ENCODE measurements at regions not wholly inside any gene's neighbourhood (a gene's known extent, or its start where the extent isn't known, plus 50 kb on each side); places are given as distances from the start of the nearest gene placed in this dataset.

- ATAC-seq (no peak), DNase-seq (ENCODE audit: low read depth, low spot score) (no peak)
- in situ Hi-C loops (cut with HindIII; ENCODE audit: low pct_unique_long_range_greater_than_20kb, low sequenced_read_pairs) (no loop called here), intact Hi-C loops (cut with micrococcal nuclease; ENCODE audit: unreplicated experiment) (no loop called here)
- BruUV-seq (replicated peaks): no TSS peak
- H3K4me1 ChIP-seq (ENCODE audit: control insufficient read depth, insufficient read depth, low read length): no peaks in the 10 kb centered on the region
- no peaks in the 10 kb centered on the region for H3K9me3 ChIP-seq (ENCODE audit: control insufficient read depth, insufficient read depth, low read depth, low read length)
- no peak overlapping the region for H3K4me3 ChIP-seq (ENCODE audit: low read depth in 2 of 2, low read length in 2 of 2)
- CTCF ChIA-PET: no interaction called here
- POLR2A ChIA-PET: no interaction called here
- H3K36me3 ChIP-seq (ENCODE audit: control insufficient read depth, insufficient read depth, low read length): no peaks in the 10 kb centered on the region
- H3K27me3 ChIP-seq (ENCODE audit: control insufficient read depth, insufficient read depth, low read length): no peaks in the 10 kb centered on the region
- TF ChIP-seq, protein P1, sequence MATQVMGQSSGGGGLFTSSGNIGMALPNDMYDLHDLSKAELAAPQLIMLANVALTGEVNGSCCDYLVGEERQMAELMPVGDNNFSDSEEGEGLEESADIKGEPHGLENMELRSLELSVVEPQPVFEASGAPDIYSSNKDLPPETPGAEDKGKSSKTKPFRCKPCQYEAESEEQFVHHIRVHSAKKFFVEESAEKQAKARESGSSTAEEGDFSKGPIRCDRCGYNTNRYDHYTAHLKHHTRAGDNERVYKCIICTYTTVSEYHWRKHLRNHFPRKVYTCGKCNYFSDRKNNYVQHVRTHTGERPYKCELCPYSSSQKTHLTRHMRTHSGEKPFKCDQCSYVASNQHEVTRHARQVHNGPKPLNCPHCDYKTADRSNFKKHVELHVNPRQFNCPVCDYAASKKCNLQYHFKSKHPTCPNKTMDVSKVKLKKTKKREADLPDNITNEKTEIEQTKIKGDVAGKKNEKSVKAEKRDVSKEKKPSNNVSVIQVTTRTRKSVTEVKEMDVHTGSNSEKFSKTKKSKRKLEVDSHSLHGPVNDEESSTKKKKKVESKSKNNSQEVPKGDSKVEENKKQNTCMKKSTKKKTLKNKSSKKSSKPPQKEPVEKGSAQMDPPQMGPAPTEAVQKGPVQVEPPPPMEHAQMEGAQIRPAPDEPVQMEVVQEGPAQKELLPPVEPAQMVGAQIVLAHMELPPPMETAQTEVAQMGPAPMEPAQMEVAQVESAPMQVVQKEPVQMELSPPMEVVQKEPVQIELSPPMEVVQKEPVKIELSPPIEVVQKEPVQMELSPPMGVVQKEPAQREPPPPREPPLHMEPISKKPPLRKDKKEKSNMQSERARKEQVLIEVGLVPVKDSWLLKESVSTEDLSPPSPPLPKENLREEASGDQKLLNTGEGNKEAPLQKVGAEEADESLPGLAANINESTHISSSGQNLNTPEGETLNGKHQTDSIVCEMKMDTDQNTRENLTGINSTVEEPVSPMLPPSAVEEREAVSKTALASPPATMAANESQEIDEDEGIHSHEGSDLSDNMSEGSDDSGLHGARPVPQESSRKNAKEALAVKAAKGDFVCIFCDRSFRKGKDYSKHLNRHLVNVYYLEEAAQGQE (IDR thresholded peaks at IDR 0.05; ENCODE audit: insufficient read depth in 1 of 2, low read depth in 2 of 2, low read length in 1 of 2): no peak
- TF ChIP-seq, protein P2, sequence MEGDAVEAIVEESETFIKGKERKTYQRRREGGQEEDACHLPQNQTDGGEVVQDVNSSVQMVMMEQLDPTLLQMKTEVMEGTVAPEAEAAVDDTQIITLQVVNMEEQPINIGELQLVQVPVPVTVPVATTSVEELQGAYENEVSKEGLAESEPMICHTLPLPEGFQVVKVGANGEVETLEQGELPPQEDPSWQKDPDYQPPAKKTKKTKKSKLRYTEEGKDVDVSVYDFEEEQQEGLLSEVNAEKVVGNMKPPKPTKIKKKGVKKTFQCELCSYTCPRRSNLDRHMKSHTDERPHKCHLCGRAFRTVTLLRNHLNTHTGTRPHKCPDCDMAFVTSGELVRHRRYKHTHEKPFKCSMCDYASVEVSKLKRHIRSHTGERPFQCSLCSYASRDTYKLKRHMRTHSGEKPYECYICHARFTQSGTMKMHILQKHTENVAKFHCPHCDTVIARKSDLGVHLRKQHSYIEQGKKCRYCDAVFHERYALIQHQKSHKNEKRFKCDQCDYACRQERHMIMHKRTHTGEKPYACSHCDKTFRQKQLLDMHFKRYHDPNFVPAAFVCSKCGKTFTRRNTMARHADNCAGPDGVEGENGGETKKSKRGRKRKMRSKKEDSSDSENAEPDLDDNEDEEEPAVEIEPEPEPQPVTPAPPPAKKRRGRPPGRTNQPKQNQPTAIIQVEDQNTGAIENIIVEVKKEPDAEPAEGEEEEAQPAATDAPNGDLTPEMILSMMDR (IDR thresholded peaks at IDR 0.05): no peak
- no peak for TF ChIP-seq SIN3A (IDR thresholded peaks at IDR 0.05; ENCODE audit: borderline replicate concordance, insufficient read depth, low read depth, low read length)
- no peak overlapping the region for H3K27ac ChIP-seq (ENCODE audit: low read length)
Measured at GRCh38 chr13:39259371-39260140, 221.3 kb downstream of the NHLRC3 start.

GRCh38 chr13:39263033-39263432, 224.8 kb downstream of the NHLRC3 start:
- Histone ChIP-seq H3K36me3 (ENCODE audit: control insufficient read depth, insufficient read depth, low read length) (no peaks in the 10 kb centered on the region), H3K27me3 (ENCODE audit: control insufficient read depth, insufficient read depth, low read length) (no peaks in the 10 kb centered on the region), H3K4me3 (ENCODE audit: low read depth in 2 of 2, low read length in 2 of 2) (no peak overlapping the region), H3K27ac (ENCODE audit: low read length) (no peak overlapping the region), H3K4me1 (ENCODE audit: control insufficient read depth, insufficient read depth, low read length) (no peaks in the 10 kb centered on the region), H3K9me3 (ENCODE audit: control insufficient read depth, insufficient read depth, low read depth, low read length) (no peaks in the 10 kb centered on the region)
- ATAC-seq (peak; percentile 71; the same call in 1 of the 2 replicates), DNase-seq (ENCODE audit: low read depth, low spot score) (no peak)
- BruUV-seq (replicated peaks): no TSS peak
- intact Hi-C loops (cut with micrococcal nuclease; ENCODE audit: unreplicated experiment): loop anchor here (1.0 kb wide), 1 partner anchor 118 kb away; no protein-coding TSS in a partner anchor
- TF ChIP-seq, protein P2 (IDR thresholded peaks at IDR 0.05): peak; percentile 69
- TF ChIP-seq POLR2AphosphoS5 (IDR thresholded peaks at IDR 0.05; ENCODE audit: low read depth, low read length): no peak
- ChIA-PET CTCF (interaction anchor here (0.6 kb wide), 1 partner anchor 130 kb away, joined by 5 read pairs; no protein-coding TSS in a partner anchor), POLR2A (no interaction called here)
- in situ Hi-C loops (cut with HindIII; ENCODE audit: low pct_unique_long_range_greater_than_20kb, low sequenced_read_pairs): no loop called here
